ENCODE measurements at regions not wholly inside any gene's neighbourhood (a gene's known extent, or its start where the extent isn't known, plus 50 kb on each side); places are given as distances from the start of the nearest gene placed in this dataset.
"Not testable (repeated sequence)": the region's sequence is repeated elsewhere in the genome, so short reads cannot be mapped to it uniquely, and the experiment has no call there.

DNA sequence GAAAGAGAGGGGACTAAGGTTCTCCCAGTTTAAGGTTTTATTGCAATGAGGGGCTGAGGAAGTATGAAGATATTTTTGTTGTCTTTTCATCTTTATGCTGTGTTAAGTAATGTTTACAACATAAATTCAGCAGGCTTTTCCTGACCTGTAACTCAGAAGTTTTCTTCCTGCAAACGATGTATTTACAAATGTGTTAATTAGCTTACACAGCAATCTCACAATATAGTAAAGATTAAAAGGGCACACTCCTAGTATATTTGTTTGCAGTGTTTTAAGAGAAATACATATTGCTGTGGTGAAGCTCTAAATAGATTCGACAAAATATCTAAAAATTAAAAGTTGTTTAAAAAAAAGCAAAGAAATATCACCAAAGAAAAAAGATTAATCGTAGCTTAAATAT, 55.7 kb downstream of the OR11H12 start:
- intact Hi-C loops (cut with DNase I) = no loop called here
- DNase-seq (ENCODE audit: missing footprints) (no peak), ATAC-seq (no peak)

DNA sequence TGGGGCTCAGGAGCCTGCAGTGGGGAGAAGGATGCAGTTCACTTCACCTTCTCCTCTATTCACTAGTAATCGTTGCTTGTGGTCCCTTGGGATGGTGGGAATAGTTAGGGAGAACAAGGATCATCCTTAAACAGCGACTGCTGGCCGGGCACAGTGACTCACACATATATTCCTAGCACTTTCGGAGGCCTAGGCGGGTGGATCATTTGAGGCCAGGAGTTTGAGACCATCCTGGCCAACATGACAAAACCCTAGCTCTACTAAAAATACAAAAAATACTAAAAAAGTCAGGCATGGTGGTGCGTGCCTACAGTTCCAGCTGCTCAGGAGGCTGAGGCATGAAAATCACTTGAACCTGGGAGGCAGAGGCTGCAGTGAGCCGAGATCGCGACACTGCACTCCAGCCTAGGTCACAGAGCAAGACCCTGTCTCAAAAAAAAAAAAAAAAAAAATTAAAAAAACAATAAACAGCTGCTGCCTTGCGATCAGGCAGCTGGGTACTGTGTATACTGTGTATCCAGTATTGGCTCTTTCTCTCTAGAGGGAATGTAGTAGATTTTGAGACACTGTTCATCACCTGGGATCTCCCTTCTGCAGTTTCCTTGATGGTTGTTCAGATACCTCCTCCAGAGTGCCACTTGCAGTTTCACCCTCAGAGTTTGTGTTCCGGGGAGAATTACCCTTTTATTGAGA, 59.1 kb downstream of the OR11H12 start:
- DNase-seq (ENCODE audit: missing footprints); intact Hi-C loops (cut with DNase I): not testable (repeated sequence)
- peak; percentile 38 for ATAC-seq

DNA sequence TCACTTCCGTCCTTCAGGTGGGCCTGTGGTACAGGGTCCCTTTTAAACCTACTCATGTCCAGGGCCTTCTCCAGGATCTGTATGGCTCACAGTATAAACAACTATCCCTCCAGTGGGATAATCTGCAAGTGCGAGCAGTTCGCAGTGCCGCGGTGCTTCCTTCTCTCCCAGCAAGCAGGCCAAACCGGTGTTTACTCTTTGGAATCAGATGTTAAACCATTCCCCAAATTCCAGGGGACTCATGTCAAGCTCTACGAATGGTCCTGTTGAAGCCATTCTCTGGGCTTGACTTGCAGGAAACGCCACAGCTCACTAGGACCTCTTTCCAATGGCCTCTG, 59.6 kb downstream of the OR11H12 start:
- intact Hi-C loops (cut with DNase I) = no loop called here
- ATAC-seq (peak; percentile 30), DNase-seq (ENCODE audit: missing footprints) (no peak)

DNA sequence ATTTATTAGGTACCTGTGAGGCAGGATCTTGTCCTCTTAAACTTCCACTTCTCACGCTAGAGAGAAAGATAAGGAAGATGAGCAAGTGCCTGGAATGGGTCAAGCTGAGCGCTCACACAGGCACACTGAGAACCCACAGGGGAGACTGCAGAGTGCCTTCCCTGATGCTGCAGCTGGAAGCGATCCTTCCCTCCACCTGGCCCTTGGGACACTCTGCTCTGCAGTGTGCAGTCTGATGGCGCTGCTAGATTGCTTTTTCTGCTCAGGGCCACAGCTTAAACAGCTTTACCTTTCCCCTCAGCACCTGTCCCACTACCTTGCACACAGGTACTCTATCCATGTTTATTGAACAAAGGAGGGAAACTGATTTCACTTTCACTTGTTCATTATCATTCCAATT, 66.9 kb downstream of the OR11H12 start:
- DNase-seq (ENCODE audit: missing footprints); ATAC-seq; intact Hi-C loops (cut with DNase I): not testable (repeated sequence)

DNA sequence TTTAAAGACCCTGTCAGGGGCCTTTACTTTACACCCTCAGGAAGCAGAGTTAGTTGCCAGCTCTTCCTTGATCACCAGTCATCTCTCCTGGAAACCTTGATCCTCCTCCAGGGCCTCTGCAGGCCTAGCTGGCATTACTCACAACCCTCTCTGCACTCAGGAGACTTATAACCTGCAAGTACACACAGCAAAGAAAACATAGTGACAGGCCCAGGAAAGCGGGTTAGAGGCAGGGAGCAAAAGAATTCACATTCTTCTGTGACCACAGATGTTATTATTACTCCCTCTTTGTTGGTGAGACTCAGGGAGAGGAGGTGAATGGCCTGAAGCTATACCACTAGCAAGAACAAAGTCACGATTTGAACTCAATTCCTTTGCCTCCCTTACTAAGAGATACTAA, 87.4 kb downstream of the OR11H12 start:
- ATAC-seq (no peak), DNase-seq (ENCODE audit: missing footprints) (no peak)
- intact Hi-C loops (cut with DNase I) = no loop called here
